Omental fat pad (tissue), 3 donors: ENCODE measurements at regions not wholly inside any gene's neighbourhood (a gene's known extent, or its start where the extent isn't known, plus 50 kb on each side); places are given as distances from the start of the nearest gene placed in this dataset.

Source experiments
- ATAC-seq: fragments of 150-250 bp; one replicate; pipeline ENCODE4 v1.9.1; 2016; ENCODE audit warnings: mild to moderate bottlenecking, moderate library complexity; ENCODE audit not compliant: low FRiP score
- DNase-seq: peaks from one replicate; pipeline ENCODE4 v3.0.0-alpha.2; 2019; ENCODE audit warnings: low spot score
- TF ChIP-seq, protein P1 (sequence below), 3 donors: fragments of 450-650 bp; IDR thresholded peaks; one replicate each; pipeline ENCODE4 v1.5.1; 2016 to 2017; ENCODE audit warnings: antibody characterized with exemption in 3 of 3, mild to moderate bottlenecking in 3 of 3, moderate library complexity in 2 of 3

DNA sequence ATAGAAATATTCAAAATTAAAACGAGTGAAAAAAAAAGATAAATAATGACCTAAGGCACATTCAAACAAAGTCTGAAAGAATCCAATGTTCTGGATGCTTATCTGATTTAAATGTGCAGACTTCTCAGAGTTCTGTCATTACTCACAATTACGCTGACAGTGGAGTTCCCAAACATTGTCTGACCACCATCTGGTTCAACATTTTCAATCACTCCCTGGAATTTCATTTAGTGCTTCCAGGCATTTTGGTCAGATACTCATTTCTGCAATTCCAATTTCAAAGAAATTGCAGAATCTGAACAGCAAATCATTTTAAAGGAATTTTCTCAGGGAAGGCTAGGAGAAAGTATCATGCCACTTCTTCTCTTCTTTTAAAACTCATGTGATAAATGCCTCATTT, 398.2 kb upstream of the PDE3A start:
- DNase-seq (no peak), ATAC-seq (no peak)
- TF ChIP-seq, protein P1, sequence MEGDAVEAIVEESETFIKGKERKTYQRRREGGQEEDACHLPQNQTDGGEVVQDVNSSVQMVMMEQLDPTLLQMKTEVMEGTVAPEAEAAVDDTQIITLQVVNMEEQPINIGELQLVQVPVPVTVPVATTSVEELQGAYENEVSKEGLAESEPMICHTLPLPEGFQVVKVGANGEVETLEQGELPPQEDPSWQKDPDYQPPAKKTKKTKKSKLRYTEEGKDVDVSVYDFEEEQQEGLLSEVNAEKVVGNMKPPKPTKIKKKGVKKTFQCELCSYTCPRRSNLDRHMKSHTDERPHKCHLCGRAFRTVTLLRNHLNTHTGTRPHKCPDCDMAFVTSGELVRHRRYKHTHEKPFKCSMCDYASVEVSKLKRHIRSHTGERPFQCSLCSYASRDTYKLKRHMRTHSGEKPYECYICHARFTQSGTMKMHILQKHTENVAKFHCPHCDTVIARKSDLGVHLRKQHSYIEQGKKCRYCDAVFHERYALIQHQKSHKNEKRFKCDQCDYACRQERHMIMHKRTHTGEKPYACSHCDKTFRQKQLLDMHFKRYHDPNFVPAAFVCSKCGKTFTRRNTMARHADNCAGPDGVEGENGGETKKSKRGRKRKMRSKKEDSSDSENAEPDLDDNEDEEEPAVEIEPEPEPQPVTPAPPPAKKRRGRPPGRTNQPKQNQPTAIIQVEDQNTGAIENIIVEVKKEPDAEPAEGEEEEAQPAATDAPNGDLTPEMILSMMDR (IDR thresholded peaks at IDR 0.05) = no peak

DNA sequence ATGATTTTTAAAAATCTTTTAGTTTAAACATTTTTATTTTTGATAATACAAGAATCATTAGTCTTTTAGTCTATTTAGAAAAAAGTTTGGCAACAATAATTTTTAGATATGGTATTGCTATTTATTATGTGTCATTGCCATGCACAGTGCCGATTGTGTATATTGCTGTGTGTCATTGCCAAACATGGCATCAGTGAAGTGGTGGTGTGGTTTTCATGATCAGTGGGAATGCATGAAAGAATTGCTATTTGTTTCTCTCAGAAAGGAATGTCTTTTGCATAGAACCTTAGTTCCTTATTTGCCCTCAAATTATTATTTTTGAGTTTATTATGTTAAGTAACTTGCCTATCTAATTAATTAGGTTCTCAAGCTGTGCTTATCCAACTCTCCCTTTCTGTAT, 397.5 kb upstream of the PDE3A start:
- TF ChIP-seq, protein P1 (IDR thresholded peaks at IDR 0.05) = no peak
- ATAC-seq = no peak
- DNase-seq = no peak

DNA sequence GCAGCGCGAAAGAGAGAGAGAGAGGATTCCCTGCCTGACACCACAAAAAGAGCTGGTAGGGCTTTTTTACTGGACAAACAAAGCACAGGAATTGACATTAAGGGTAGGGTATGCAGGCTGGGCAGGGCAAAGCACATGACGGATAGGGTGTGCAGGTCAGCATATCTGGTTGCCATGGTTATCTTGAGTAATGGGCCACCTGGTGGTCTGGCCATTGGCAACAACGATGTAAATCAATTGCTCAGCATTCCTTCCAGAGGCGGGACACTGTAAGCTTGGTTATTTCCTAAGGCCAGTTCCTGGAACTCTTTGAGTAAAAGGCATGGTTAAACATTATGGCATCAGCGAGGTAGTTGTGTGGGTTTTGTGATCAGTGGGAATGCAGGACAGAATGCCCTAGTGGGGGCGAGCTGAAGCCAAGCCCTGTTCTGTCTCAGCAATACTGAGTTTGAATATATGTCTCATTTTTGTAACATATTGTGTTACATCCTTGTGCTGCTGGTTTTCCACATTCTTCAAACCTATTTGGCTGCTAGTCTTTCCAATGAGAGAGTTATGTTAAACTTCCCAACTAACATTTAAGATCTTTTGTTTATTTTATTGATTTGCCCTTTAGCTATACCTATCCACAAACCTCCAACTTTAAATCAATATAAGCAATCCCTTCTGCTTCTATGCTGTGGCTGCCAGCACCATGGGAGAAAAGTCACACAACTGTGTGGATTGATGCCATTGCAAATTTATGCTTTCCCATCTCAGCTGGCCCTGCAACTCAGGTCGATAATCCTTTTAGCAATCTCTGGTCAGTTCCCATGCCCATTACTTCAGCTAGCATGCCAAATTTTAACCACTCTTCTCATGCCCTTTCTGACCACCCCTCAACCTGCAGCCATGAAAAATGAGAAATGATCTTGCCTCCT, 396.7 kb upstream of the PDE3A start:
- ATAC-seq (peak; percentile 49), DNase-seq (no peak)
- TF ChIP-seq, protein P1 (IDR thresholded peaks at IDR 0.05) = no peak

DNA sequence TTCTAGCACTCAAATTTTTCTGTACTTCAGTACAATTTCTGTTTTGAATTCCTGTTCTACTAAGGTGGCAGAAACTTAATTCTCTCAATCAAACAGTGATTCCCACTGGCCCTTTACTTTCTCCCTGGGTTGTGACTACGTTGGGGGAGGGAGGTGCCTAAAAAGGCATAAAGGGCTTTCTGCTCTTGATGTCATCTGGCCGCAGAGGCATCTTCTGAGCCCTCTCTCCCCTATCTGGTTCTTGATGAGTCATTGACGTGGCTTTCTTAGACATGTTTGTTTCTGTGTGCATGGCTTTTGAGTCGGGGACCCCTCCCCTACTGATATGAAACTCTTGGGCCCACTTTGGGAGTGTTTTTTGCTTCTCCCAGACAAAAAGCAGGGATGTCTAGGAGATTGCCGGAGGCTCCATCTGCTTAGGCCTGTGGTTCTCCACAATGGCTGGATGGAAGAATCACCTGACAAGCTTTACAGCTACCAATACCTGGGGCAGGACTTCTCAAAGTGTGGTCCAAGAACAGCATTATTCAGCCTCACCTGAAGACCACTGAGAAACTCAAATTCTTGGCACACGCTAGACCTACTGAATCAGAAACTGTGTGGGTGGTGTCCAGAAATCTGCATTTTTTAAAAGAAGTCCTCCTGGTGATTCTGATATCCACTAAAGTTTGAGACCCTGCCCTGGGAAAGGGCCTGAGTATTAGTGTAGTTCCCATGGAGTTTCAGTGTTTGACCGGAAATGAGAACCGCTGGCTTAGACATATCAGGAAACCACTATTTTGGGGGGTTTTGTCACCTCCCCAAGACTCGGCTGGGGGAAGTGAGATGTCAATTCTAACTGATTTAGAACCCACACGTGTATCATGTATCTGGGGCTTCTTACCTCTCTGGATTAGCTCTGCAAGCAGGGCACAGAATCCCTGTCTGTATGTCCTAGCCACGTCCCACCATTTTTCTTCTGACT, 395.7 kb upstream of the PDE3A start:
- ATAC-seq = no peak
- TF ChIP-seq, protein P1 (IDR thresholded peaks at IDR 0.05) = no peak
- no peak for DNase-seq

DNA sequence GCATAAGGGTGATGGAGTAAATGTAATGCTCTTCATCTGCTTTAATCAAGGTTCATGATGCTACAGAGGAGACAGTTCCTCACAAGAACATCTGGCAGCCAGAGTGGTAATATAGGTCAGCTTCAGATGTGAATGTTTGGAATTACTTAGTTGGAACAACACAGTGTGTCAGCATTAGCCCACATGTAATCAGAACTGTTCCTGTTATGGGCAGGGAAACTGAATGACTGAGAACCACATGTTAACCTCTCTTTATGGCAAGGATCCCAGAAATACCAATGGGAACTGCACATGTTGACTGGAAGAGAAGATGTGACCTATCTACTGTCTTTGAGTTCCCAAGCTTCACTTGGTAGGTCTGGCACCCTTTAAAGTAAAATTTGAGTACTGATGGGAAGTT, 390.1 kb upstream of the PDE3A start:
- ATAC-seq = no peak
- DNase-seq = no peak
- TF ChIP-seq, protein P1 (IDR thresholded peaks at IDR 0.05) = no peak

DNA sequence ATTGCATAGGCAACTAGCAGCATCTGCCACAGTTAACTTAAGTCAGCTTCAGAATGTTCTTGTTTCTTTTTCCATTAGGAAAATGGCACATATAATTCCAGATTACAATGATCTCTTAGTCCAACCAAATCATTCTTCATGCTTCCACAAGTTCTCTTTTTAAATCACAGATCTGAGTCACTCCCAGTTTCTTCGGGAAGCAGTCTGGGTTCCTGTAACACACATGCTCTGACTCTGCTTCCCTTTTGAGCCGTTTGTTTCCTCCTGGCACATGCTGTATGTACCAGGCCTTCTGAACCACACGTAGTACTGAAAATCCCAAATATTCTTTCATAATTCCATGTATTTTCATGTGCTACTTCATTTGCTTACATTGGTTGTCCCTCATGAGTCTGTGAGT, 388.8 kb upstream of the PDE3A start:
- TF ChIP-seq, protein P1 (IDR thresholded peaks at IDR 0.05) = no peak
- no peak for ATAC-seq

More for the DNA sequence above, 388.8 kb upstream of the PDE3A start:
- DNase-seq = no peak
